Left lung (tissue), 4 donors: ENCODE measurements at regions not wholly inside any gene's neighbourhood (a gene's known extent, or its start where the extent isn't known, plus 50 kb on each side); places are given as distances from the start of the nearest gene placed in this dataset.
A peak's percentile ranks its signal among the peaks of the same experiment; 100 is the strongest.

ENCODE experiments used
- ATAC-seq: fragments of 200-7000 bp; cut with Tn5 transposase; one replicate; pipeline ENCODE4 v1.9.1; 2020; ENCODE audit warnings: moderate library complexity
- DNase-seq, 4 donors: peaks; one replicate each; pipeline ENCODE4 v3.0.0-alpha.2; 2013 to 2020
- H3K27ac ChIP-seq, 2 donors: fragments of 200-600 bp; sonication (generic) in 1 of 2; one replicate each; pipeline versions ENCODE4 v1.5.0 to v1.8.0; 2020 to 2021
- H3K27me3 ChIP-seq, 2 donors: fragments of 200-600 bp; sonication (generic) in 1 of 2; one replicate each; pipeline versions ENCODE4 v1.5.0 to v1.8.0; 2020 to 2021
- H3K36me3 ChIP-seq, 2 donors: fragments of 200-600 bp; sonication (generic) in 1 of 2; one replicate each; pipeline versions ENCODE4 v1.5.0 to v1.8.0; 2020 to 2021
- H3K4me1 ChIP-seq, 2 donors: fragments of 200-600 bp; one replicate each; pipeline ENCODE4 v1.8.0; 2021
- H3K4me3 ChIP-seq, 2 donors: fragments of 200-600 bp; sonication (generic) in 1 of 2; one replicate each; pipeline versions ENCODE4 v1.5.0 to v1.8.0; 2020 to 2021; ENCODE audit warnings: mild to moderate bottlenecking in 1 of 2
- H3K9me3 ChIP-seq, 2 donors: fragments of 200-600 bp; sonication (generic) in 1 of 2; one replicate each; pipeline versions ENCODE4 v1.5.0 to v1.8.0; 2020 to 2021
- intact Hi-C, 2 donors: fragments of 100-400 bp; cut with DNase I; formaldehyde crosslinking; loops; one replicate each; pipeline versions ENCODE4 v1.11.2 to v1.14.2; 2022
- TF ChIP-seq, protein P1 (sequence below), 2 donors: fragments of 200-600 bp; sonication (generic) in 1 of 2; IDR thresholded peaks; one replicate each; pipeline versions ENCODE4 v1.5.0 to v1.8.0; 2021; ENCODE audit warnings: antibody characterized with exemption in 2 of 2
- donor health status: DM: no; HTN: yes; CAD: no.
- donor health status: DM: no; HTN: no; CAD: no.

DNA sequence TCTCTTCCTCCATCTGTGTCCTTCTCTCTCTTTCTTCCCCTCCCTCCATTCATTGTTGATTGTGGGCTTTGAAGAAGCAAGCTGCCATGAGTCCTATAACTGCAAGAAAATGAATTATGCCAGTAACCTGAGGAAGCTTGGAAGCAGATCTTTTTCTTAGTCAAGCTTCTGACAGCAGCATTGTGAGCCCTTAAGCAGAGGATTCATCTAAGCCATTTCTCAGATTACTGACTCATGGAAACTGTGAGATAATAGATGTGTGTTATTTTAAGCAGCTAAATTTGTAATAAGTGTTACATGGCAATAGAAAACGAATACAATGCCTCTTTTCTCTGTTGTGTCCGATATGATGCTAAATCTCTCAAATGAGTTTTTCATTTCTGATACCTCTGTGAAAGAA, 1109.7 kb downstream of the CDH11 start:
- intact Hi-C loops, result no loop called here
- H3K27ac ChIP-seq, result no peak overlapping the region
- no peak overlapping the region for H3K4me3 ChIP-seq
- ATAC-seq (no peak), DNase-seq (no peak)
- TF ChIP-seq, protein P1, sequence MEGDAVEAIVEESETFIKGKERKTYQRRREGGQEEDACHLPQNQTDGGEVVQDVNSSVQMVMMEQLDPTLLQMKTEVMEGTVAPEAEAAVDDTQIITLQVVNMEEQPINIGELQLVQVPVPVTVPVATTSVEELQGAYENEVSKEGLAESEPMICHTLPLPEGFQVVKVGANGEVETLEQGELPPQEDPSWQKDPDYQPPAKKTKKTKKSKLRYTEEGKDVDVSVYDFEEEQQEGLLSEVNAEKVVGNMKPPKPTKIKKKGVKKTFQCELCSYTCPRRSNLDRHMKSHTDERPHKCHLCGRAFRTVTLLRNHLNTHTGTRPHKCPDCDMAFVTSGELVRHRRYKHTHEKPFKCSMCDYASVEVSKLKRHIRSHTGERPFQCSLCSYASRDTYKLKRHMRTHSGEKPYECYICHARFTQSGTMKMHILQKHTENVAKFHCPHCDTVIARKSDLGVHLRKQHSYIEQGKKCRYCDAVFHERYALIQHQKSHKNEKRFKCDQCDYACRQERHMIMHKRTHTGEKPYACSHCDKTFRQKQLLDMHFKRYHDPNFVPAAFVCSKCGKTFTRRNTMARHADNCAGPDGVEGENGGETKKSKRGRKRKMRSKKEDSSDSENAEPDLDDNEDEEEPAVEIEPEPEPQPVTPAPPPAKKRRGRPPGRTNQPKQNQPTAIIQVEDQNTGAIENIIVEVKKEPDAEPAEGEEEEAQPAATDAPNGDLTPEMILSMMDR (IDR thresholded peaks at IDR 0.05), result no peak
- H3K36me3 ChIP-seq, result no peaks in the 10 kb centered on the region
- no peaks in the 10 kb centered on the region for H3K9me3 ChIP-seq
- H3K4me1 ChIP-seq, result no peaks in the 10 kb centered on the region
- no peaks in the 10 kb centered on the region for H3K27me3 ChIP-seq

DNA sequence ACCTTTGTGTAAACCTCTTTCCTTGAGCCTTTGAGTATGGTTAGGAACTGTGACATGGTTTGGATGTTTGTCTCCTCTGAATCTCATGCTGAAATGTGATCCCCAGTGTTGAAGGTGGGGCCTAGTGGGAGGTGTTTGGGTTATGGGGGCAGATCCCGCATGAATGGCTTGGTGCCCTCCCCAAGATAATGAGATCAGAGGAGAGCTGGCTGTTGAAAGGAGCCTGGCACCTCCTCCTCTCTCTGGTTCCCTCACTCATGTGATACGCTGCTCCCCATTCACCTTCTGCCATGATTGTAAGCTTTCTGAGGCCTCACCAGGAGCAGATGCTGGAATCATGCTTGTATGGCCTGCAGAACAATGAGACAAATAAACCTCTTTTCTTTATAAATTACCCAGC, 1110.2 kb downstream of the CDH11 start:
- DNase-seq (no peak), ATAC-seq (no peak)
- Histone ChIP-seq H3K27me3 (no peaks in the 10 kb centered on the region), H3K4me1 (no peaks in the 10 kb centered on the region), H3K36me3 (no peaks in the 10 kb centered on the region), H3K27ac (no peak overlapping the region), H3K4me3 (no peak overlapping the region), H3K9me3 (no peaks in the 10 kb centered on the region)
- TF ChIP-seq, protein P1 (IDR thresholded peaks at IDR 0.05), result no peak
- intact Hi-C loops, result no loop called here

DNA sequence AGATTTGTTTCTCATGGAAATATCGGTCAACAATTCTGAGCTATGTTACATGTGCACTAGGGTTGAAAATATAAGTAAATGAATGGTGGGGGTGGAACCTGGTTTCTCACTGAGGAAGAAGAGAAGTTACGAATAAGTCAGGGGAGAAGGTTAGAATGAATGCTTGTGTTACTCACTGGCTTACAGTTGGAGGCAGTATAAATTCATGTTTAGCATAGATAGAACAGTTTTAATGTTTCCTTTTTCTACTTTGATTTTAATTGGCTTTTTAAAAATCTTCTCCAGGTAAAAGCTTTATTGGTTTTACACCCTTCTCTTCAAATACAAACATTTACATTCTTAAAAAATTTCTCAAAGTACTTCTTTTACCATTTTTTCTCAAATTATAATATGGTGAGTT, 1113.7 kb downstream of the CDH11 start:
- intact Hi-C loops, result no loop called here
- Histone ChIP-seq H3K27ac (no peak overlapping the region), H3K4me3 (no peak overlapping the region), H3K36me3 (no peaks in the 10 kb centered on the region), H3K27me3 (no peaks in the 10 kb centered on the region), H3K4me1 (no peaks in the 10 kb centered on the region), H3K9me3 (no peaks in the 10 kb centered on the region)
- TF ChIP-seq, protein P1 (IDR thresholded peaks at IDR 0.05), result no peak
- DNase-seq (no peak), ATAC-seq (no peak)

DNA sequence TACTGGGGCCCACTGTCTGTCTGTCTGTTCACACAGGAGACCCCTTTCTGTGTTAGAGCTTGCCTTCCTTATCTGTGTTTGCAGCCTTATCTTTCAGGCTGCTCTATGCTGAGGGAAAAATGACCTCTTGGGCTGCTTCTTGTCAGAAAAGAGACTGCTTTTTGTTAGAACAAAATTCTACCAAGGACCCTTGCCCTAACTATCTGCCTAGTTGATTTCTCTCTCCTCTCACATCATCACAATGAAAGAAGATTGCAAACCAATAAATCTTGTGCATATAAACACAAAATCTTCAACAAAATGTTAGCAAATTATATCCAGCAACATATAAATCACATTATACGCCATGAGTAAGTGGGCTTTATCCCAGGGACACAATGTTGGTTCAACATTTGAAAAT, 1117.7 kb downstream of the CDH11 start:
- TF ChIP-seq, protein P1 (IDR thresholded peaks at IDR 0.05), result no peak
- no peaks in the 10 kb centered on the region for H3K27me3 ChIP-seq
- intact Hi-C loops, result no loop called here
- no peak overlapping the region for H3K27ac ChIP-seq
- no peaks in the 10 kb centered on the region for H3K36me3 ChIP-seq
- DNase-seq (peak in 1 of 4 donors; percentile 27), ATAC-seq (no peak)
- H3K9me3 ChIP-seq, result peaks cover 0 to 2% of the 10 kb centered on the region in 2 donors
- no peaks in the 10 kb centered on the region for H3K4me1 ChIP-seq
- no peak overlapping the region for H3K4me3 ChIP-seq

DNA sequence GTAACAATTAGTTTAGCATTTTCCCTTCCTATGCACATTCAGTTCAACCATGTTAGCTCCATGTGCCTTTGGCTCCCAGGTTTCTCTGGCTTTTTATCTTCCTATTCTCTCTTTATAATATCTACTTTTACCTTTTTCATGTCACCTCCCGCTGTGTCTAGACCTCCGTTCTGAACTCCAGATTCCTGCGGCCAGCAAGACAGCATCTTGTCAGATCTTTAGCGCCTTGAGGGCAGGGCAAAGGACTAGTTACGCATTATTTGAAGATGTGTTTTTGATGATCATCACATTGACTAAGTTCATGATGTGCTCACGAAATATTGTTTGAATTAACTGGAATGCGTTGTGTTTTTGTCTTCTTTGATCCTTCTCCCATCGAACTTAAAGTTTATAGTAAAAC, 1126.8 kb downstream of the CDH11 start:
- H3K36me3 ChIP-seq, result no peaks in the 10 kb centered on the region
- no peaks in the 10 kb centered on the region for H3K4me1 ChIP-seq
- no peak overlapping the region for H3K27ac ChIP-seq
- H3K4me3 ChIP-seq, result no peak overlapping the region
- no peak for ATAC-seq
- peak in 2 of 4 donors; percentile 37 to 50 for DNase-seq
- intact Hi-C loops, result no loop called here
- TF ChIP-seq, protein P1 (IDR thresholded peaks at IDR 0.05), result no peak
- H3K27me3 ChIP-seq, result no peaks in the 10 kb centered on the region
- peaks cover 0 to 6% of the 10 kb centered on the region in 2 donors for H3K9me3 ChIP-seq
